ENCODE measurements at regions not wholly inside any gene's neighbourhood (a gene's known extent, or its start where the extent isn't known, plus 50 kb on each side); places are given as distances from the start of the nearest gene placed in this dataset.

DNA sequence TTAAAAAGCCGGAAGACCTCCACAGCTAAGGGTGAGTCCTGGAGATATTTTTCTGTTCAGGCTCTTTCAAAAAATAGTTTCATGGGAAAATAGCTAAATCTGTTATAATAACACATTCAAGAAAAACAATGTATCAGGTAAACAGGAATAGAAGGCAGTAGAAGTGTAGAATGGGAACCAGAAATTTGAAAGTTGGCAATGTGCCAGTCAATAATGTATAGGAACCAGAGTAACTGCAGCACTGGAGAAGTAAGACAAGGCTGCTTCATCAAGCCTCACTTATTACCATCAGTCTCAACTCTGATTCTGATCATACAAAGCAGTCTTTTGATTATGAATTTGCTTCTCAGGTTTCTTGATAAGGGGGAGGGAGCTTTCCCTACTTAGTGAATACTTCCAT lies 81.4 kb upstream of the VRK2 start:
- Histone ChIP-seq H3K27ac (ENCODE audit: extremely low read length, insufficient read depth, low read length) (no peak overlapping the region), H3K9me3 (ENCODE audit: low read length) (no peaks in the 10 kb centered on the region), H3K4me1 (ENCODE audit: insufficient read depth, low read length) (no peaks in the 10 kb centered on the region), H3K4me2 (ENCODE audit: low read depth, low read length) (no peak overlapping the region), H3K79me2 (ENCODE audit: insufficient read depth, low read length) (no peaks in the 10 kb centered on the region), H3K9ac (ENCODE audit: insufficient read depth, low read depth, low read length) (no peak overlapping the region), H3K4me3 (replicated peaks in 1 of 3; ENCODE audit: insufficient read depth in 1 of 3, low read depth in 2 of 3, low read length in 3 of 3) (no peak overlapping the region), H4K20me1 (ENCODE audit: insufficient read depth, low read length) (no peaks in the 10 kb centered on the region), H2AFZ (ENCODE audit: low read length) (no peak overlapping the region), H3K27me3 (ENCODE audit: control insufficient read depth in 1 of 2, insufficient read depth in 2 of 2, low read length in 2 of 2) (no peaks in the 10 kb centered on the region), H3K36me3 (replicated peaks in 1 of 2; ENCODE audit: control insufficient read depth in 1 of 2, insufficient read depth in 2 of 2, low read length in 2 of 2) (no peaks in the 10 kb centered on the region)
- no peak for ATAC-seq
- DNase-seq (ENCODE audit: low spot score): no peak
- 4% methylated on average over 1 of the region's 1 CpG for WGBS (ENCODE audit: low lambda C conversion rate)
- BruUV-seq (replicated peaks): no TSS peak
- in situ Hi-C loops (cut with HindIII; ENCODE audit: extremely low pct_ligation_motif_present, low pct_unique_long_range_greater_than_20kb): no loop called here
- intact Hi-C loops (cut with micrococcal nuclease; ENCODE audit: unreplicated experiment): no loop called here
- POLR2A ChIA-PET: no interaction called here
- no peak for FAIRE-seq
- TF ChIP-seq MTA3 (CRISPR knock-in tag; IDR thresholded peaks at IDR 0.05) (no peak), LCORL (IDR thresholded peaks at IDR 0.05) (peak; percentile 89), LCORL (CRISPR knock-in tag; IDR thresholded peaks at IDR 0.05) (no peak), ZIK1 (CRISPR knock-in tag; IDR thresholded peaks at IDR 0.05; ENCODE audit: borderline replicate concordance, low read depth) (no peak), MAZ (IDR thresholded peaks at IDR 0.05; ENCODE audit: borderline replicate concordance, low read depth, low read length) (no peak), MAZ (CRISPR knock-in tag; IDR thresholded peaks at IDR 0.05; ENCODE audit: low read depth) (no peak), ZNF281 (CRISPR knock-in tag; IDR thresholded peaks at IDR 0.05; ENCODE audit: borderline replicate concordance) (no peak), BRCA1 (CRISPR knock-in tag; IDR thresholded peaks at IDR 0.05) (no peak), ZMAT5 (CRISPR knock-in tag; IDR thresholded peaks at IDR 0.05; ENCODE audit: borderline replicate concordance, low read depth) (no peak)
- CTCF ChIA-PET (ENCODE audit: low intra/inter-chr PET ratio, low total read pairs): no interaction called here
